ENCODE measurements at regions not wholly inside any gene's neighbourhood (a gene's known extent, or its start where the extent isn't known, plus 50 kb on each side); places are given as distances from the start of the nearest gene placed in this dataset.
"Not testable (repeated sequence)": the region's sequence is repeated elsewhere in the genome, so short reads cannot be mapped to it uniquely, and the experiment has no call there.

DNA sequence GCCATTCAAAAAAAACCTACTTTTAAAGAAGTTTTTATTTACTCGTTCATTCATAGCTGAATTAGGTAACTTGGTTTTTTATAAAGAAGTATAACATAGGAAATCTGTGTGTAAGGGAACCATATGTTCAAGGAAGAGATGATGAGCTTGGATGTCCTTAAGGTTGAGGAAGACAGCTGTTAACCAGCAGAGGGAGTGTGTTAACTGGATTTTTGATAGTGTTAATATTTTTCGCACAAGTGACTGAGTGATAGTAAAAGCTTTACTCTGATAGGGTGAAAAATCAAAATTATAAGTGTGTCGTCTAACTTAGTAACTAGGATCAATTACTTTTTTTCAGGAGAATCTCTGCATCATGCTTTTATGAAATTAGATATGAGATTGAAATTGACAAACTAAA, 134.7 kb downstream of the ARL5B start:
- TF ChIP-seq, protein P1, sequence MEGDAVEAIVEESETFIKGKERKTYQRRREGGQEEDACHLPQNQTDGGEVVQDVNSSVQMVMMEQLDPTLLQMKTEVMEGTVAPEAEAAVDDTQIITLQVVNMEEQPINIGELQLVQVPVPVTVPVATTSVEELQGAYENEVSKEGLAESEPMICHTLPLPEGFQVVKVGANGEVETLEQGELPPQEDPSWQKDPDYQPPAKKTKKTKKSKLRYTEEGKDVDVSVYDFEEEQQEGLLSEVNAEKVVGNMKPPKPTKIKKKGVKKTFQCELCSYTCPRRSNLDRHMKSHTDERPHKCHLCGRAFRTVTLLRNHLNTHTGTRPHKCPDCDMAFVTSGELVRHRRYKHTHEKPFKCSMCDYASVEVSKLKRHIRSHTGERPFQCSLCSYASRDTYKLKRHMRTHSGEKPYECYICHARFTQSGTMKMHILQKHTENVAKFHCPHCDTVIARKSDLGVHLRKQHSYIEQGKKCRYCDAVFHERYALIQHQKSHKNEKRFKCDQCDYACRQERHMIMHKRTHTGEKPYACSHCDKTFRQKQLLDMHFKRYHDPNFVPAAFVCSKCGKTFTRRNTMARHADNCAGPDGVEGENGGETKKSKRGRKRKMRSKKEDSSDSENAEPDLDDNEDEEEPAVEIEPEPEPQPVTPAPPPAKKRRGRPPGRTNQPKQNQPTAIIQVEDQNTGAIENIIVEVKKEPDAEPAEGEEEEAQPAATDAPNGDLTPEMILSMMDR (IDR thresholded peaks at IDR 0.05; ENCODE audit: insufficient read depth, low read length, poor library complexity, severe bottlenecking): peak; percentile 49
- H3K4me3 ChIP-seq (ENCODE audit: low read depth, low read length): no peak overlapping the region
- H3K36me3 ChIP-seq (ENCODE audit: control insufficient read depth, insufficient read depth, low read length): no peaks in the 10 kb centered on the region
- no peak for DNase-seq (ENCODE audit: low read depth)
- H3K27me3 ChIP-seq (ENCODE audit: control insufficient read depth, insufficient read depth, low read length): no peaks in the 10 kb centered on the region

DNA sequence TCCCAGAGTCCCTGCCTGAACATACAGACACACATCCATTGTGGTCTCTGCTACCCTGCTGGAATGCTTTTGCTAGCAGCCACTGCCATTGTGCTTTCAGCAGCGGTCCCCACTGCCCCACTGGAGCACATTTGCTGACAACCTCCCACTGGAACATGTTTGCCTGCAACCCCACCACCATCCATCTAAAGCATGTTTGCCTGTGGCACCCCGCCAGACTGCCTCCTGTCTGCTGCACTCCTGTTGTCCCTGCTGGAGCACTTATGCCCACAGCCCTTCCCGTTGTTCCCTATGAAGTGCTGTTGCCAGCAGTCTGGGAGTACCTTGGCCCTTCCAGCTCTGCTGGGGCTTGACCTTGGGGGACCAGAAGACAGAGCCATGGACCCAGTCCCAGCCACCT, 136.3 kb downstream of the ARL5B start:
- Histone ChIP-seq H3K4me3 (ENCODE audit: low read depth, low read length) (no peak overlapping the region), H3K27me3 (ENCODE audit: control insufficient read depth, insufficient read depth, low read length) (no peaks in the 10 kb centered on the region), H3K36me3 (ENCODE audit: control insufficient read depth, insufficient read depth, low read length) (no peaks in the 10 kb centered on the region)
- TF ChIP-seq, protein P1 (IDR thresholded peaks at IDR 0.05; ENCODE audit: insufficient read depth, low read length, poor library complexity, severe bottlenecking): no peak
- no peak for DNase-seq (ENCODE audit: low read depth)

DNA sequence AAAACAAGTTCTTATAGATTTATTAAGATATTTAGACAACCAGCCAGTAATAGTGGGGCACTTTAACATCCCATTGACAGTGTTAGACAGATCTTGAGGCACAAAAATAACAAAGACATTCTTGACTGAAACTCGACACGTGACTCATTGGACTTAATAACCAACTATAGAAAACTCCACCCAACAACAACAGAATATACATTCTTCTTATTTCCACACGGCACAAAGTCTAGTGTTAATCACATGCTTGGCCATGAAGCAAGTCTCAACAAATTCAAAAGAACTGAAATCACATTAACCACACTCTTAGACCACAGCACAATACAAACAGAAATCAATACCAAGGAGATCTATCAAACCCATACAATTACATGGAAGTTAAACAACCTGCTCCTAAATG, 138.1 kb downstream of the ARL5B start:
- H3K27me3 ChIP-seq (ENCODE audit: control insufficient read depth, insufficient read depth, low read length): no peaks in the 10 kb centered on the region
- no peak overlapping the region for H3K4me3 ChIP-seq (ENCODE audit: low read depth, low read length)
- TF ChIP-seq, protein P1 (IDR thresholded peaks at IDR 0.05; ENCODE audit: insufficient read depth, low read length, poor library complexity, severe bottlenecking): no peak
- no peak for DNase-seq (ENCODE audit: low read depth)
- H3K36me3 ChIP-seq (ENCODE audit: control insufficient read depth, insufficient read depth, low read length): no peaks in the 10 kb centered on the region

DNA sequence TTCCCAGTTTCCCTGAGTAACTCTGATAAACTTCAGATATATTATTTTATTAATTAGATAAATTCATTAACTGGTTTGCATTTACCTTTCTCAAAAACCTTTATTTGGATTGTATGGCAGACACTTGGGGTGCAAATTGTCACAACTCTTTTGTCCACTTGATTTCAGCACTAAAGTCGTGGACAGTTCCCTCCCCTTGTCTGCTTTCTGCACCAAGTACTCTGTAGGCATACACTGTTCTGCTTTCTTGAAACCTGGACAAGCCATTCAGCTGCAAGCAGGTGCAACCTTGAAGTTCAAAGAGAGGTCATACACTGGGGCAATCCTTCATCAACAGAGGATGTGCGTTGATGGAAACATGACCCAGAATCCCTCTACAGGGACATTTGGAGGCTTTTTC, 162.9 kb downstream of the ARL5B start:
- no peaks in the 10 kb centered on the region for H3K36me3 ChIP-seq (ENCODE audit: control insufficient read depth, insufficient read depth, low read length)
- no peak overlapping the region for H3K4me3 ChIP-seq (ENCODE audit: low read depth, low read length)
- DNase-seq (ENCODE audit: low read depth): no peak
- TF ChIP-seq, protein P1 (IDR thresholded peaks at IDR 0.05; ENCODE audit: insufficient read depth, low read length, poor library complexity, severe bottlenecking): no peak
- no peaks in the 10 kb centered on the region for H3K27me3 ChIP-seq (ENCODE audit: control insufficient read depth, insufficient read depth, low read length)

DNA sequence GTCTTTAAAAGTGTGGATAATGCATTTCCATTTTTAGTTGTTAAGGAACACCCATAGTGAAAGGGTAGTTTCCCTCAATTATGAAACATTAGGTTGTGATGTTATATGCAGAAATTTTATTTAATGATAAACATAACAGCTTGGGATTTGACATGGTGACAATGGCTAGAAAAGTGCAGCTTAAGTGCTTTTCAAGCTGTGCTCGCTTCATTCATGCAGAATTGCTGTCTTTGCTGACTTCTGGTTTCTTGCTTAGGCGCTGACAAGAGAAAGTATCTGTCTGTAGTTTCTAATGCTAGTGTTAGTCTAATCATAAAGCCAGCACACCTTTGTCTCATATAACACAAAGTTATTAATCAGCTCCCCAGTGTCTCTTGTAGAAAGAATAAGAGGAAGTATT, 170.0 kb downstream of the ARL5B start:
- Histone ChIP-seq H3K36me3 (ENCODE audit: control insufficient read depth, insufficient read depth, low read length) (no peaks in the 10 kb centered on the region), H3K27me3 (ENCODE audit: control insufficient read depth, insufficient read depth, low read length) (no peaks in the 10 kb centered on the region), H3K4me3 (ENCODE audit: low read depth, low read length) (no peak overlapping the region)
- TF ChIP-seq, protein P1 (IDR thresholded peaks at IDR 0.05; ENCODE audit: insufficient read depth, low read length, poor library complexity, severe bottlenecking): no peak
- DNase-seq (ENCODE audit: low read depth): no peak

DNA sequence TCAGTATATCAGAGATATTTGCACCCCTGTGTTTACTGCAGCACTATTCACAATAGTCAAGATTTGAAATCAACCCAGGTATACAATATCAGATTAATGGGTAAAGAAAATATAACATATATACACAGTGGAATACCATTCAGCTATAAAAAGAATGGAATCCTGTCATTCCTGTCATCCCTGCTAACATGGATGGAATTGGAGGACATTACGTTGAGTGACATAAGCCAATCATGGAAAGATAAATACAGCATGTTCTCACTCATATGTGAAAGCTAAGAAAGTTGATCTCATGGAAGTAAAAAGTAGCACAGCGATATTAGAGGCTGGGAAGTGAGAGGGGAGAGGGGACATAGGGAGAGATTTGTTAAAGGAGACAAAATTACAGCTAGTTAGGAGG, 171.0 kb downstream of the ARL5B start:
- Histone ChIP-seq H3K36me3 (ENCODE audit: control insufficient read depth, insufficient read depth, low read length) (no peaks in the 10 kb centered on the region), H3K4me3 (ENCODE audit: low read depth, low read length) (no peak overlapping the region), H3K27me3 (ENCODE audit: control insufficient read depth, insufficient read depth, low read length) (no peaks in the 10 kb centered on the region)
- DNase-seq (ENCODE audit: low read depth): no peak
- TF ChIP-seq, protein P1 (IDR thresholded peaks at IDR 0.05; ENCODE audit: insufficient read depth, low read length, poor library complexity, severe bottlenecking): no peak

DNA sequence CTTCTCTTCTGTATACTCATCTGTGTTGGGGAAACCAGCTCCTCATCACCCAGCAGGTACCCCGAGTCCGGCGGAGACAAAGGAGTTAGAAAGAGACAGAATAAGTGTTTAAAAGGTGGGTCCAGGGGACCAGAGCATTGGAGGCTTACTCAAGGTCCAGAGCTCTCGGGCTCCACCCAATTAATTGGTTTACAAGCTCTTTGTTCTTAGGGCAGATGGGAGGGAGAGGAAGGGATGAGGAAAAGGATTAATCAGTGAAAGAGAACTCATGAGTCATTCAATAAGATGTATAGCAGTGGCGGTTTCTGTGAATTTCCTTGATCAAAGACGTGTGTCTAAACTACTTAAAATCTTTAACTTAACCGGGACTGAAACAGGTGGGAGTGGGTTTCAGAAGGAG, 192.0 kb upstream of the MALRD1 start:
- not testable (repeated sequence) for DNase-seq (ENCODE audit: low read depth); H3K36me3 ChIP-seq (ENCODE audit: control insufficient read depth, insufficient read depth, low read length)

More for the DNA sequence above, 192.0 kb upstream of the MALRD1 start:
- not testable (repeated sequence) for H3K4me3 ChIP-seq (ENCODE audit: low read depth, low read length); H3K27me3 ChIP-seq (ENCODE audit: control insufficient read depth, insufficient read depth, low read length)
